AG04449 (cell line): ENCODE measurements at regions not wholly inside any gene's neighbourhood (a gene's known extent, or its start where the extent isn't known, plus 50 kb on each side); places are given as distances from the start of the nearest gene placed in this dataset.

Source experiments
- CTCF ChIA-PET: fragments of 350-600 bp; formaldehyde crosslinking; extraction: SDS; loops from one replicate; lab custom pipeline; 2021; ENCODE audit warnings: antibody characterized with exemption; lab: Yijun Ruan, JAX
- POLR2A ChIA-PET: fragments of 400-600, 350-600 bp; formaldehyde crosslinking; extraction: SDS; loops from one replicate; lab custom pipeline; 2020; ENCODE audit warnings: antibody characterized with exemption, inconsistent platforms; lab: Yijun Ruan, JAX
- DNase-seq: peaks from one replicate; pipeline ENCODE4 v3.0.0-alpha.2; 2010; ENCODE audit warnings: low read depth, low spot score
- H3K4me3 ChIP-seq: 2 replicates; pipeline ENCODE4 v1.5.1; 2011; ENCODE audit warnings: low read depth, mild to moderate bottlenecking, control low read depth, low read length
- CTCF ChIP-seq: IDR thresholded peaks from one replicate; pipeline ENCODE4 v1.5.1; 2011; ENCODE audit warnings: mild to moderate bottlenecking, moderate library complexity, low read length, control low read depth, inconsistent platforms; ENCODE audit not compliant: insufficient read depth; ENCODE audit errors: missing control alignments

- ChIA-PET CTCF (interaction anchor here (0.7 to 1.4 kb wide), 2 partner anchors 488 to 501 kb away, joined by 3 read pairs; no protein-coding TSS in a partner anchor), POLR2A (no interaction called here)
- no peak overlapping the region for H3K4me3 ChIP-seq
These were observed 100.3 kb upstream of the RPL34 start for GRCh38 chr4:108519911-108520601.

GRCh38 chr4:108519208-108519833 lies 101.1 kb upstream of the RPL34 start:
- ChIA-PET POLR2A (no interaction called here), CTCF (interaction anchor here (1.4 kb wide), 1 partner anchor 488 kb away, joined by 3 read pairs; no protein-coding TSS in a partner anchor)
- DNase-seq, result no peak
- H3K4me3 ChIP-seq, result no peak overlapping the region
- TF ChIP-seq CTCF, result no peak

More at GRCh38 chr4:108519911-108520601, 100.3 kb upstream of the RPL34 start:
- no peak for DNase-seq
- TF ChIP-seq CTCF, result no peak

DNA sequence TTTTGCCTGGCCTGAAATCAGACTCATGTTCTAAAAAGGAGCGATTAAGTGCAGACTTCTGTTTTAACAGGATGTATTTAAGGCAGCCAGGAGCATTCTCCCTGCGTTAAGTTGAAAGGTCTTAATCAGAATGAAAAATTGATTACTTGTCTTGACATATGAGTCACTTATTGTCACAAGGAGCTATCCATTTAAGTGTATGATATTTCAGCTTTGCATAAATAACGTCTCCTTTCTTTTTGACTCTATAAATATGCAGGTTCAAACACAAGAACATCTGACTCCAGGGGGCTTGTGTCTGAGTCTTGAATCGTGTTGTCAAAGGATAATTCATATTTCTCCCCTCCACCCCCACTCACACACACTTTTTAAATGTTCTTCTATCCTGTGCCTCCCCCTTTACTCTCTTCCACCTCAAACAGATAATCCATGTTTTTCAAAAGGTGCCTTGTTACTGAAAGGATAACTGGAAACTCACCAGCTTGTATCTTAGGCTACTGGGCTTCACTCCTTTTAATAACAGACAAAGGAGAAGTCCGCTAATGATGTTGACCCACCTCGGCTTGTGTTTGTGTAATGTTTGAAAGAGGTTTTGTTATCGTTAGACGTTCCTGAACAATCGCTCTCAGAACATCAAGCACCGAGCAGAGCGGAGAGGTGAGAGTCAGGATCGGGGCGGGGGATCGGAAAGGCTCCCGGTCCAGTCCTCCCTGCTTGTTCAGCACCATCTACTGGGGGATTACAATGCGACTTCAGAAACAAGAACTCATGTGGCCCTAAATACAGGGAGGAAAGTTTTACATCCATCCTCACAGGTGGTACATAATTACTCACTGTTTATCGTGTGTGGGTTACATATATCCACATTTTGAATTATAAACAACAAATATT lies 107.5 kb upstream of the RPL34 start:
- POLR2A ChIA-PET, result no interaction called here
- peak; percentile 51 for TF ChIP-seq CTCF
- CTCF ChIA-PET, result interaction anchor here (0.7 to 2.0 kb wide), 8 partner anchors 16 to 498 kb away, joined by 3 to 5 read pairs (median 3); no protein-coding TSS in a partner anchor
- H3K4me3 ChIP-seq, result no peak overlapping the region
- no peak for DNase-seq

DNA sequence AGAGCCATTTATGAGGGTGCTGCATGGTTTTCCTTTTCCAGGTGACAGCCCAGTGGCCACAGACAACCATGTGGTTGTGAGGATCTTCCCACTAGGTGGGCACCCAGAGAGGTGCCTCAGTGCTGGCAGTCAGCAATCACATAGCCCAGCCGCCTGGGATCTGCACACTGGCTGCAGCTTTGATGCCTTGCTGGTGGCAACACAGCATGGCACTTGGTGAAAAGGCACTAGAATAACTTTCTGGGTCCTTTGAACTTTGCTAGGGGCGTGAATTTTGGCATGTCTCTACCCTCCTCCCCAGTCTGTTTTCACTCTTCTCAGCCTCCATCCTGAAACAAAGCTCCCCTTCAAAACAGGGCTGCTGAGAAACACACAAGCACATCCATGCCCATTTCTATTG lies 108.8 kb upstream of the RPL34 start:
- no peak overlapping the region for H3K4me3 ChIP-seq
- ChIA-PET CTCF (interaction anchor here (1.3 kb wide), 1 partner anchor 18 kb away, joined by 3 read pairs; no protein-coding TSS in a partner anchor), POLR2A (no interaction called here)
- no peak for TF ChIP-seq CTCF
- no peak for DNase-seq

DNA sequence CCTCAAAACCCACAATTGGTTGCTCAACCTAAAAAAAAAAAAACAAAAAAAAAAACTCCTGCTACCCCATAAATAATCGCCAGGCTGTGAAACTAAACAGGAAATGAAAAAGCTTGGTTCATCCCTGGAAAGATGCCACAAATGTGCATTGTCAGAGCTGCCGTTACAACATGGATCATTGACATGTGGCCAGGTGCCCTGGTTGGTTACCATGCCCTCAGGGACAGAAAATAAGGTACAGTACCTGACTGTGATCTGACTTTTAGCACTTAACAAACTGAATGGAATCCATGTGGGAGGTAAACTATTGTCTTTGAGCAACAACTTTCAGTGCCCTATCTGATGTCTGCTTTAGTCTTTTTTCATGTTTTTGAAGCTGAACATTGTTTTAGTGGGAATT lies 118.0 kb upstream of the RPL34 start:
- POLR2A ChIA-PET, result no interaction called here

More for the DNA sequence above, 118.0 kb upstream of the RPL34 start:
- DNase-seq, result no peak
- CTCF ChIA-PET, result interaction anchor here (1.2 kb wide), 1 partner anchor 9 kb away, joined by 6 read pairs; no protein-coding TSS in a partner anchor
- no peak for TF ChIP-seq CTCF
- no peak overlapping the region for H3K4me3 ChIP-seq
